IMR-90 (cell line): ENCODE measurements at regions not wholly inside any gene's neighbourhood (a gene's known extent, or its start where the extent isn't known, plus 50 kb on each side); places are given as distances from the start of the nearest gene placed in this dataset.

Experiments
- ATAC-seq: fragments of 200-7000 bp; cut with Tn5 transposase; 2 replicates; pipeline ENCODE4 v1.9.1; 2020; ENCODE audit warnings: low read depth, mild to moderate bottlenecking, moderate library complexity
- BruUV-seq: library from RNA; stranded (reverse); fragments of 400-500 nt; replicated peaks from 2 replicates; lab custom pipeline; 2021; lab: Mats Ljungman, UMichigan
- CTCF ChIA-PET: fragments of 300-600 bp; formaldehyde crosslinking; extraction: SDS; loops from one replicate; lab custom pipeline; 2021; ENCODE audit warnings: antibody characterized with exemption; lab: Yijun Ruan, JAX
- POLR2A ChIA-PET: fragments of 300-600 bp; sonication (Branson Sonifier 250); formaldehyde crosslinking; loops from one replicate; lab custom pipeline; 2022; ENCODE audit warnings: antibody characterized with exemption; ENCODE audit not compliant: unreplicated experiment; lab: Charles Lee
- DNase-seq: peaks from one replicate; pipeline ENCODE4 v3.0.0; 2013
- H2AFZ ChIP-seq: replicated peaks from 2 replicates; pipeline ENCODE3; 2013; ENCODE audit warnings: low read length, mild to moderate bottlenecking; ENCODE audit not compliant: poor library complexity
- H2AK5ac ChIP-seq: 2 replicates; pipeline ENCODE4 v1.6.1; 2013; ENCODE audit warnings: low read depth, low read length, inconsistent platforms
- H2AK9ac ChIP-seq: replicated peaks from 2 replicates; pipeline ENCODE3; 2013; ENCODE audit warnings: mild to moderate bottlenecking, low read depth, low read length, moderate library complexity; ENCODE audit not compliant: poor library complexity
- H2BK120ac ChIP-seq: 2 replicates; pipeline ENCODE4 v1.6.1; 2013; ENCODE audit warnings: low read depth, low read length, inconsistent platforms
- H2BK15ac ChIP-seq: 3 replicates; pipeline ENCODE4 v1.6.1; 2013; ENCODE audit warnings: low read depth, low read length, inconsistent platforms
- H2BK20ac ChIP-seq: 2 replicates; pipeline ENCODE4 v1.6.1; 2013; ENCODE audit warnings: low read depth, mild to moderate bottlenecking, inconsistent platforms, low read length, moderate library complexity
- H2BK5ac ChIP-seq: 2 replicates; pipeline ENCODE4 v1.6.1; 2013; ENCODE audit warnings: mild to moderate bottlenecking, low read depth, low read length, inconsistent platforms; ENCODE audit not compliant: poor library complexity, severe bottlenecking
- H3K14ac ChIP-seq: replicated peaks from 2 replicates; pipeline ENCODE4 v1.6.1; 2013; ENCODE audit warnings: low read depth, low read length, inconsistent platforms
- H3K18ac ChIP-seq: 2 replicates; pipeline ENCODE4 v1.6.1; 2013; ENCODE audit warnings: low read depth, low read length, control low read depth
- H3K23ac ChIP-seq: 2 replicates; pipeline ENCODE4 v1.6.1; 2013; ENCODE audit warnings: low read depth, low read length, inconsistent platforms
- H3K27ac ChIP-seq: 2 replicates; pipeline ENCODE4 v1.5.1; 2013; ENCODE audit warnings: mild to moderate bottlenecking, control low read depth, low read length; ENCODE audit not compliant: insufficient read depth
- H3K27me3 ChIP-seq: 2 replicates; pipeline ENCODE4 v1.6.1; 2013; ENCODE audit warnings: low read length; ENCODE audit not compliant: control insufficient read depth, insufficient read depth
- H3K36me3 ChIP-seq: 2 replicates; pipeline ENCODE4 v1.6.1; 2013; ENCODE audit warnings: low read length, mixed read lengths; ENCODE audit not compliant: control insufficient read depth, insufficient read depth
- H3K4ac ChIP-seq: 2 replicates; pipeline ENCODE4 v1.6.1; 2013; ENCODE audit warnings: low read depth, low read length, inconsistent platforms
- H3K4me1 ChIP-seq: 2 replicates; pipeline ENCODE4 v1.6.1; 2013; ENCODE audit warnings: low read length, mixed read lengths; ENCODE audit not compliant: control insufficient read depth, insufficient read depth
- H3K4me2 ChIP-seq: 2 replicates; pipeline ENCODE4 v1.6.1; 2013; ENCODE audit warnings: low read depth, mild to moderate bottlenecking, control low read depth, low read length, moderate library complexity
- H3K4me3 ChIP-seq: 2 replicates; pipeline ENCODE4 v1.5.1; 2013; ENCODE audit warnings: low read depth, mild to moderate bottlenecking, control low read depth, low read length, moderate library complexity; ENCODE audit not compliant: insufficient read depth
- H3K56ac ChIP-seq: 2 replicates; pipeline ENCODE4 v1.6.1; 2013; ENCODE audit warnings: low read length, inconsistent platforms; ENCODE audit not compliant: insufficient read depth; ENCODE audit errors: extremely low read depth
- H3K79me1 ChIP-seq, 2 experiments: 2 replicates each; pipeline ENCODE4 v1.6.1; 2013; ENCODE audit warnings: low read length in 2 of 2, inconsistent platforms in 1 of 2, low read depth in 1 of 2
- H3K9ac ChIP-seq: 2 replicates; pipeline ENCODE4 v1.6.1; 2013; ENCODE audit warnings: low read depth, low read length, control low read depth
- H3K9me1 ChIP-seq: 2 replicates; pipeline ENCODE4 v1.6.1; 2013; ENCODE audit warnings: low read length, inconsistent platforms; ENCODE audit not compliant: insufficient read depth
- H3K9me3 ChIP-seq: 2 replicates; pipeline ENCODE4 v1.6.1; 2013; ENCODE audit warnings: low read length; ENCODE audit not compliant: control insufficient read depth, insufficient read depth
- H4K20me1 ChIP-seq: 2 replicates; pipeline ENCODE4 v1.6.1; 2013; ENCODE audit warnings: low read length, inconsistent platforms; ENCODE audit not compliant: insufficient read depth
- H4K5ac ChIP-seq: 2 replicates; pipeline ENCODE4 v1.6.1; 2013; ENCODE audit warnings: mild to moderate bottlenecking, low read depth, low read length, control low read depth
- H4K8ac ChIP-seq, 2 experiments: 2 replicates each; pipeline ENCODE4 v1.6.1; 2013; ENCODE audit warnings: low read depth in 2 of 2, low read length in 2 of 2, control low read depth in 1 of 2, inconsistent platforms in 1 of 2
- H4K91ac ChIP-seq: 2 replicates; pipeline ENCODE4 v1.6.1; 2013; ENCODE audit warnings: low read depth, low read length, inconsistent platforms; ENCODE audit not compliant: insufficient read depth
- CEBPB ChIP-seq: IDR thresholded peaks from 2 replicates; pipeline ENCODE4 v1.6.1; 2012; ENCODE audit warnings: low read depth, low read length, improper control_type of control experiment
- WGBS, 2 experiments: methylation state at CpG; one replicate each; pipeline versions ENCODE4 v1.1.5 to v1.1.7; 2013; ENCODE audit warnings: missing lambda C conversion rate in 2 of 2; ENCODE audit not compliant: insufficient read length in 1 of 2; ENCODE audit errors: extremely low coverage in 2 of 2; 5-methylcytosine and 5-hydroxymethylcytosine counted together
- dilution Hi-C: fragments of 300-500 bp; cut with HindIII; formaldehyde crosslinking; loops from one replicate; pipeline ENCODE4 v1.14.3; 2018; ENCODE audit warnings: low sequenced_read_pairs; ENCODE audit not compliant: unreplicated experiment
- in situ Hi-C: fragments of 300-500 bp; cut with MboI; formaldehyde crosslinking; loops from 3 replicates; pipeline ENCODE4 v1.14.3; 2019; ENCODE audit warnings: low sequenced_read_pairs, inconsistent platforms, mixed read lengths
- intact Hi-C: fragments of 100-400 bp; cut with micrococcal nuclease; formaldehyde crosslinking; loops from 2 replicates; pipeline ENCODE4 v1.10.0; 2022

- Histone ChIP-seq H3K9me1 (no peaks in the 10 kb centered on the region), H3K79me1 (no peaks in the 10 kb centered on the region), H4K5ac (no peak overlapping the region), H2BK120ac (no peak overlapping the region), H3K23ac (no peak overlapping the region), H3K4me3 (no peak overlapping the region), H2AK9ac (no peak overlapping the region), H2BK20ac (no peak overlapping the region), H2AFZ (no peak overlapping the region), H3K4ac (no peak overlapping the region), H3K36me3 (no peaks in the 10 kb centered on the region), H3K18ac (no peak overlapping the region), H4K8ac (no peak overlapping the region), H3K14ac (no peak overlapping the region), H4K20me1 (no peaks in the 10 kb centered on the region), H3K4me2 (no peak overlapping the region), H2BK5ac (no peak overlapping the region), H3K56ac (no peak overlapping the region), H2AK5ac (no peak overlapping the region), H2BK15ac (no peak overlapping the region), H3K9ac (no peak overlapping the region), H3K4me1 (no peaks in the 10 kb centered on the region), H4K91ac (no peak overlapping the region), H3K27me3 (no peaks in the 10 kb centered on the region), H3K9me3 (no peaks in the 10 kb centered on the region), H3K27ac (no peak overlapping the region)
- WGBS, 2 experiments = 100% methylated on average over 2 of the region's 3 CpGs; no CpG with 5 or more reads in 1 of the 2 experiments
- ChIA-PET CTCF (no interaction called here), POLR2A (no interaction called here)
- dilution Hi-C loops = no loop called here
- BruUV-seq = no TSS peak
- in situ Hi-C loops = no loop called here
- intact Hi-C loops = no loop called here
- ATAC-seq (no peak), DNase-seq (no peak)
- TF ChIP-seq CEBPB = no peak
These were observed 365.0 kb downstream of the SEMA3D start for GRCh38 chr7:84821671-84822534.
